Sigmoid colon (tissue), 6 donors: ENCODE measurements at regions not wholly inside any gene's neighbourhood (a gene's known extent, or its start where the extent isn't known, plus 50 kb on each side); places are given as distances from the start of the nearest gene placed in this dataset.

Source experiments
- DNase-seq: peaks from one replicate; pipeline ENCODE4 v3.0.0-alpha.2; 2019
- H3K27ac ChIP-seq, 4 donors: fragments of 200-600 bp; sonication (generic); one replicate each; pipeline ENCODE4 v1.5.1; 2016 to 2019; ENCODE audit warnings: mild to moderate bottlenecking in 1 of 4
- H3K27me3 ChIP-seq, 3 donors: fragments of 200-600 bp; sonication (generic); one replicate each; pipeline ENCODE4 v1.5.1; 2019; ENCODE audit warnings: mild to moderate bottlenecking in 1 of 3
- H3K36me3 ChIP-seq, 4 donors: fragments of 200-600 bp; sonication (generic); one replicate each; pipeline ENCODE4 v1.5.1; 2016 to 2019
- H3K4me1 ChIP-seq, 4 donors: fragments of 200-600 bp; sonication (generic); one replicate each; pipeline ENCODE4 v1.5.1; 2017 to 2019
- H3K4me3 ChIP-seq, 4 donors: fragments of 200-600 bp; sonication (generic); one replicate each; pipeline ENCODE4 v1.5.1; 2017 to 2019; ENCODE audit warnings: mild to moderate bottlenecking in 2 of 4, moderate library complexity in 1 of 4
- H3K9me3 ChIP-seq, 4 donors: fragments of 200-600 bp in 3 of 4; sonication (generic) in 3 of 4; one replicate each; pipeline versions ENCODE4 v1.5.1 to v1.6.1; 2013 to 2019
- CTCF ChIP-seq, 4 experiments: fragments of 450-650 bp in 3 of 4; fragments of 200-600 bp in 1 of 4; IDR thresholded peaks; one replicate each; pipeline ENCODE4 v1.5.1; 2016 to 2019; ENCODE audit warnings: antibody characterized with exemption in 4 of 4, mild to moderate bottlenecking in 3 of 4, moderate library complexity in 2 of 4
- EP300 ChIP-seq, 4 donors: sonication (generic); formaldehyde crosslinking; IDR thresholded peaks; one replicate each; pipeline ENCODE4 v1.6.1; 2017; ENCODE audit warnings: antibody characterized with exemption in 4 of 4
- POLR2A ChIP-seq, 2 donors: fragments of 450-650 bp; IDR thresholded peaks; one replicate each; pipeline ENCODE4 v1.6.1; 2016; ENCODE audit warnings: antibody characterized with exemption in 2 of 2, mild to moderate bottlenecking in 2 of 2, moderate library complexity in 2 of 2
- POLR2AphosphoS5 ChIP-seq, 4 donors: sonication (generic); formaldehyde crosslinking; IDR thresholded peaks; one replicate each; pipeline ENCODE4 v1.6.1; 2017; ENCODE audit warnings: antibody characterized with exemption in 4 of 4
- WGBS, 2 donors: extraction: QIAGEN DNeasy Blood & Tissue Kit; methylation state at CpG; one replicate each; pipeline ENCODE4 v1.1.7; 2013; 5-methylcytosine and 5-hydroxymethylcytosine counted together
- intact Hi-C: fragments of 100-400 bp; cut with DNase I; formaldehyde crosslinking; loops from one replicate; pipeline ENCODE4 v1.15.1; 2023
- donor health status: healthy with polysubstance abuse.
- donor health status: healthy.

- DNase-seq: no peak
- Histone ChIP-seq H3K4me3 (no peak overlapping the region), H3K27ac (no peak overlapping the region), H3K27me3 (peaks cover 0 to 17% (median 5%) of the 10 kb centered on the region in 3 donors), H3K9me3 (no peaks in the 10 kb centered on the region), H3K36me3 (no peaks in the 10 kb centered on the region), H3K4me1 (no peaks in the 10 kb centered on the region)
- intact Hi-C loops: no loop called here
- TF ChIP-seq POLR2A (IDR thresholded peaks at IDR 0.05) (no peak), EP300 (IDR thresholded peaks at IDR 0.05) (no peak), POLR2AphosphoS5 (IDR thresholded peaks at IDR 0.05) (no peak), CTCF (IDR thresholded peaks at IDR 0.05) (no peak)
- 75 to 88% methylated on average over 7 of the region's 7 CpGs for WGBS, 2 donors
Observed at GRCh38 chr1:30140566-30140965, 582.8 kb downstream of the MATN1 start.

- Histone ChIP-seq H3K9me3 (no peaks in the 10 kb centered on the region), H3K4me3 (no peak overlapping the region), H3K27ac (no peak overlapping the region), H3K36me3 (no peaks in the 10 kb centered on the region), H3K27me3 (peaks cover 0 to 6% (median 5%) of the 10 kb centered on the region in 3 donors), H3K4me1 (no peaks in the 10 kb centered on the region)
- DNase-seq: no peak
- intact Hi-C loops: no loop called here
- WGBS, 2 donors: 91 to 94% methylated on average over 5 of the region's 5 CpGs
- TF ChIP-seq POLR2A (IDR thresholded peaks at IDR 0.05) (no peak), EP300 (IDR thresholded peaks at IDR 0.05) (no peak), POLR2AphosphoS5 (IDR thresholded peaks at IDR 0.05) (no peak), CTCF (IDR thresholded peaks at IDR 0.05) (no peak)
Observed at GRCh38 chr1:30138891-30139290, 584.5 kb downstream of the MATN1 start.

GRCh38 chr1:30137001-30137400 is 586.4 kb downstream of the MATN1 start:
- Histone ChIP-seq H3K27me3 (no peaks in the 10 kb centered on the region), H3K4me1 (no peaks in the 10 kb centered on the region), H3K27ac (no peak overlapping the region), H3K9me3 (no peaks in the 10 kb centered on the region), H3K36me3 (no peaks in the 10 kb centered on the region), H3K4me3 (no peak overlapping the region)
- TF ChIP-seq POLR2A (IDR thresholded peaks at IDR 0.05) (no peak), EP300 (IDR thresholded peaks at IDR 0.05) (no peak), CTCF (IDR thresholded peaks at IDR 0.05) (no peak), POLR2AphosphoS5 (IDR thresholded peaks at IDR 0.05) (no peak)
- intact Hi-C loops: no loop called here
- WGBS, 2 donors: 77 to 86% methylated on average over 3 of the region's 3 CpGs
- no peak for DNase-seq

DNA sequence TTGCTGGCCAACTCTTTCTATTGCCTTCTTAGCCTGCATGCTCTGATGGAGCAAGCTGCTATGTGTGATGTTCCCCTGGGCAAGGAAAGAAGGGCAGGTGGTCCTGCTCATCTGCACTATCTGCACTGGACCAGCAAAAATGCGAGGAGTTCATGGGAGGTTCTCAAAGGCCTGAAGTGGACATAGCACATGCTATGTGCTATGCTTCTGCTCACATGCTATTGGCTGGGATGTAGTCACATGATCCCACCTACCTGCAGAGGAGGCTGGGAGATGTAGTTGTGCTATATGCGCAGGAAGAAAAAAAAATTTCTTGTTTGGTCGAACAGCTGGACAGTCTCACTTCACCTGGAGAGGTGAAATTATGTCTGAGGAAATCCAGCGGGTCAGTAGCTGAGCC is 587.7 kb downstream of the MATN1 start:
- Histone ChIP-seq H3K4me1 (no peaks in the 10 kb centered on the region), H3K4me3 (no peak overlapping the region), H3K9me3 (no peaks in the 10 kb centered on the region), H3K36me3 (no peaks in the 10 kb centered on the region), H3K27me3 (no peaks in the 10 kb centered on the region), H3K27ac (no peak overlapping the region)
- 84 to 87% methylated on average over 4 of the region's 4 CpGs for WGBS, 2 donors
- intact Hi-C loops: no loop called here
- no peak for DNase-seq
- TF ChIP-seq EP300 (IDR thresholded peaks at IDR 0.05) (no peak), CTCF (IDR thresholded peaks at IDR 0.05) (no peak)

GRCh38 chr1:30134466-30135217 is 588.7 kb downstream of the MATN1 start:
- Histone ChIP-seq H3K9me3 (no peaks in the 10 kb centered on the region), H3K36me3 (no peaks in the 10 kb centered on the region), H3K27me3 (no peaks in the 10 kb centered on the region), H3K27ac (no peak overlapping the region), H3K4me1 (no peaks in the 10 kb centered on the region), H3K4me3 (no peak overlapping the region)
- DNase-seq: no peak
- TF ChIP-seq POLR2AphosphoS5 (IDR thresholded peaks at IDR 0.05): no peak
- no peak for TF ChIP-seq CTCF (IDR thresholded peaks at IDR 0.05)
- TF ChIP-seq POLR2A (IDR thresholded peaks at IDR 0.05): no peak
- TF ChIP-seq EP300 (IDR thresholded peaks at IDR 0.05): no peak
- 83% methylated on average over 18 of the region's 18 CpGs for WGBS, 2 donors
- intact Hi-C loops: no loop called here
